Parathyroid adenoma (tissue), 2 donors: ENCODE measurements at regions not wholly inside any gene's neighbourhood (a gene's known extent, or its start where the extent isn't known, plus 50 kb on each side); places are given as distances from the start of the nearest gene placed in this dataset.

Experiments used
- H2AFZ ChIP-seq: fragments of 300-600 bp; sonication (generic); one replicate; pipeline ENCODE4 v1.7.0; 2017; ENCODE audit warnings: antibody characterized with exemption, mild to moderate bottlenecking
- H3K27ac ChIP-seq: fragments of 300-600 bp; sonication (generic); one replicate; pipeline ENCODE4 v1.7.0; 2017
- H3K27me3 ChIP-seq: fragments of 300-600 bp; sonication (generic); one replicate; pipeline ENCODE4 v1.7.0; 2017; ENCODE audit warnings: low read length; ENCODE audit not compliant: control insufficient read depth, insufficient read depth
- H3K36me3 ChIP-seq: fragments of 300-600 bp; sonication (generic); one replicate; pipeline ENCODE4 v1.7.0; 2017; ENCODE audit warnings: low read length; ENCODE audit not compliant: control insufficient read depth, insufficient read depth
- H3K4me1 ChIP-seq: fragments of 300-600 bp; sonication (generic); one replicate; pipeline ENCODE4 v1.7.0; 2017; ENCODE audit warnings: control low read depth
- H3K4me2 ChIP-seq: fragments of 300-600 bp; sonication (generic); one replicate; pipeline ENCODE4 v1.7.0; 2017; ENCODE audit warnings: low read length
- H3K4me3 ChIP-seq: fragments of 300-600 bp; sonication (generic); one replicate; pipeline ENCODE4 v1.7.0; 2017; ENCODE audit warnings: low read depth, low read length
- H3K79me2 ChIP-seq: fragments of 300-600 bp; sonication (generic); one replicate; pipeline ENCODE4 v1.7.0; 2017; ENCODE audit warnings: control low read depth
- H3K9ac ChIP-seq: fragments of 300-600 bp; sonication (generic); one replicate; pipeline ENCODE4 v1.7.0; 2017; ENCODE audit warnings: mild to moderate bottlenecking
- H3K9me3 ChIP-seq: fragments of 300-600 bp; sonication (generic); one replicate; pipeline ENCODE4 v1.7.0; 2017; ENCODE audit warnings: low read length; ENCODE audit not compliant: control insufficient read depth
- TF ChIP-seq, protein P1 (sequence below): fragments of 300-600 bp; sonication (generic); IDR thresholded peaks from one replicate; pipeline ENCODE4 v1.7.0; 2017; ENCODE audit warnings: antibody characterized with exemption, mild to moderate bottlenecking
- donor health status: primary hyperparathyroidism.

GRCh38 chr2:239826786-239827522 lies 198.2 kb downstream of the NDUFA10 start:
- Histone ChIP-seq H3K4me2 (no peak overlapping the region), H3K27me3 (no peaks in the 10 kb centered on the region), H3K36me3 (no peaks in the 10 kb centered on the region), H3K79me2 (no peaks in the 10 kb centered on the region), H2AFZ (no peak overlapping the region), H3K4me3 (no peak overlapping the region), H3K9ac (no peak overlapping the region), H3K27ac (no peak overlapping the region), H3K9me3 (no peaks in the 10 kb centered on the region), H3K4me1 (peaks cover 6% of the 10 kb centered on the region)
- TF ChIP-seq, protein P1, sequence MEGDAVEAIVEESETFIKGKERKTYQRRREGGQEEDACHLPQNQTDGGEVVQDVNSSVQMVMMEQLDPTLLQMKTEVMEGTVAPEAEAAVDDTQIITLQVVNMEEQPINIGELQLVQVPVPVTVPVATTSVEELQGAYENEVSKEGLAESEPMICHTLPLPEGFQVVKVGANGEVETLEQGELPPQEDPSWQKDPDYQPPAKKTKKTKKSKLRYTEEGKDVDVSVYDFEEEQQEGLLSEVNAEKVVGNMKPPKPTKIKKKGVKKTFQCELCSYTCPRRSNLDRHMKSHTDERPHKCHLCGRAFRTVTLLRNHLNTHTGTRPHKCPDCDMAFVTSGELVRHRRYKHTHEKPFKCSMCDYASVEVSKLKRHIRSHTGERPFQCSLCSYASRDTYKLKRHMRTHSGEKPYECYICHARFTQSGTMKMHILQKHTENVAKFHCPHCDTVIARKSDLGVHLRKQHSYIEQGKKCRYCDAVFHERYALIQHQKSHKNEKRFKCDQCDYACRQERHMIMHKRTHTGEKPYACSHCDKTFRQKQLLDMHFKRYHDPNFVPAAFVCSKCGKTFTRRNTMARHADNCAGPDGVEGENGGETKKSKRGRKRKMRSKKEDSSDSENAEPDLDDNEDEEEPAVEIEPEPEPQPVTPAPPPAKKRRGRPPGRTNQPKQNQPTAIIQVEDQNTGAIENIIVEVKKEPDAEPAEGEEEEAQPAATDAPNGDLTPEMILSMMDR = no peak

- Histone ChIP-seq H3K36me3 (no peaks in the 10 kb centered on the region), H3K79me2 (no peaks in the 10 kb centered on the region), H3K9me3 (no peaks in the 10 kb centered on the region), H3K27me3 (no peaks in the 10 kb centered on the region), H3K4me1 (peaks cover 2% of the 10 kb centered on the region), H2AFZ (no peak overlapping the region), H3K4me3 (no peak overlapping the region), H3K27ac (no peak overlapping the region), H3K4me2 (no peak overlapping the region), H3K9ac (no peak overlapping the region)
- TF ChIP-seq, protein P1 = no peak
Measured at GRCh38 chr2:239826376-239826775, 198.8 kb downstream of the NDUFA10 start.

GRCh38 chr2:239825705-239825979 lies 199.5 kb downstream of the NDUFA10 start:
- Histone ChIP-seq H3K9me3 (no peaks in the 10 kb centered on the region), H2AFZ (no peak overlapping the region), H3K79me2 (no peaks in the 10 kb centered on the region), H3K9ac (no peak overlapping the region), H3K36me3 (no peaks in the 10 kb centered on the region), H3K27me3 (no peaks in the 10 kb centered on the region), H3K27ac (no peak overlapping the region), H3K4me1 (peaks cover 1% of the 10 kb centered on the region), H3K4me3 (no peak overlapping the region), H3K4me2 (no peak overlapping the region)
- TF ChIP-seq, protein P1 = no peak

DNA sequence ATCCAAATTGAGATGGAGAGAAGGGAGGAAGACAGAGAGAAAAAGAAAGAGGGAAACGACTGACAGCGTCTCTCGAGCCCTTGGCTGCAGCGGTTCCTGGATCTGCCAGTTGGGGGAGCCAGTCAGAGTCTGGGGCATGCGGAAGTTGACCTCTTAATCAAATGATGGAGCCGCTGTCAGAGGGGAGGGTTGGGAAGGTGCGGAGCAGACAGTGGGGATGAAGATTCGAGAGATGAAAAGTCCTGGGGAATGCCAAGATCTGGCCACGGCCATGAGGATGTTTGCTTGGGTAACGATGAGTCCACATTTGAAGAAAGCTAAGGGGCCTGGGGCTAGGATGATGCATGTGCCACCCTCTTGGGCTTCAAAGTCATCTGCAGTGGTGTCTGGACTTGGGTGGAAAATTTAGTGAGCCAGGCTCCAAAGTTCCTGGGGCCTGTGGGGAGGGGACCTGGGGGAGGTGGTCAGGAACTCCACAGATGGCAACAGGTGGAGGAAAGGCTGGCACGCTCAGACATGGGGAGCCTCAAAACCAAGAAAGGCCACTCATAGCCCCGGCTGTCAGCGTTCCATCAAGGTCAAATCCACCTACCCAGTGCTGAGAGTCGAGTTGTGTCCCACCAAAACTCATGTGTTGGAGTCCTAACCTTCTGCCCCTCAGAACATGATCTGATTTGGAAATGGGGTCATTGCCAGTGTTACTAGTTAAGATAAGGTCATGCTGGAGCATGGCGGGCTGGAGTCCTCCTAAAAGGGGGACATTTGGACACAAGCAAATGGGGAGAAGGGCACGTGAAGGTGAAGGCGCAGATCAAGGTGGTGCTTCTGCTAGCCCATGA lies 200.1 kb downstream of the NDUFA10 start:
- Histone ChIP-seq H3K36me3 (no peaks in the 10 kb centered on the region), H3K27ac (no peak overlapping the region), H3K4me3 (no peak overlapping the region), H3K27me3 (no peaks in the 10 kb centered on the region), H3K9ac (no peak overlapping the region), H2AFZ (no peak overlapping the region), H3K4me1 (no peaks in the 10 kb centered on the region), H3K4me2 (no peak overlapping the region), H3K9me3 (no peaks in the 10 kb centered on the region), H3K79me2 (no peaks in the 10 kb centered on the region)
- TF ChIP-seq, protein P1 = no peak
